Upper lobe of left lung (tissue), 6 donors: ENCODE measurements at regions not wholly inside any gene's neighbourhood (a gene's known extent, or its start where the extent isn't known, plus 50 kb on each side); places are given as distances from the start of the nearest gene placed in this dataset.

Experiments
- ATAC-seq, 2 donors: fragments of 200-7000 bp; cut with Tn5 transposase; one replicate each; pipeline ENCODE4 v1.9.1; 2022; ENCODE audit warnings: mild to moderate bottlenecking in 2 of 2, moderate library complexity in 2 of 2; ENCODE audit not compliant: low FRiP score in 2 of 2
- DNase-seq, 2 donors: peaks; one replicate each; pipeline ENCODE4 v3.0.0-alpha.2; 2019 to 2020
- H3K27ac ChIP-seq, 4 donors: fragments of 200-600 bp; sonication (generic); one replicate each; pipeline ENCODE4 v1.5.1; 2016 to 2019
- H3K27me3 ChIP-seq, 4 donors: fragments of 200-600 bp; sonication (generic); one replicate each; pipeline ENCODE4 v1.5.1; 2017 to 2019
- H3K36me3 ChIP-seq, 4 donors: fragments of 200-600 bp; sonication (generic); one replicate each; pipeline ENCODE4 v1.5.1; 2016 to 2019
- H3K4me1 ChIP-seq, 4 donors: fragments of 200-600 bp; sonication (generic); one replicate each; pipeline ENCODE4 v1.5.1; 2018 to 2019
- H3K4me3 ChIP-seq, 4 donors: fragments of 200-600 bp; sonication (generic); one replicate each; pipeline ENCODE4 v1.5.1; 2017 to 2019; ENCODE audit warnings: mild to moderate bottlenecking in 2 of 4, moderate library complexity in 1 of 4
- H3K9me3 ChIP-seq, 4 donors: fragments of 200-600 bp; sonication (generic); one replicate each; pipeline ENCODE4 v1.5.1; 2018 to 2019
- EP300 ChIP-seq, 4 donors: sonication (generic); formaldehyde crosslinking; IDR thresholded peaks; one replicate each; pipeline ENCODE4 v1.5.1; 2017; ENCODE audit warnings: antibody characterized with exemption in 4 of 4, control low read depth in 2 of 4
- POLR2A ChIP-seq, 4 donors: fragments of 450-650 bp; IDR thresholded peaks; one replicate each; pipeline ENCODE4 v1.5.1; 2016 to 2017; ENCODE audit warnings: antibody characterized with exemption in 4 of 4, mild to moderate bottlenecking in 2 of 4
- POLR2AphosphoS5 ChIP-seq, 2 donors: sonication (generic); formaldehyde crosslinking; IDR thresholded peaks; one replicate each; pipeline ENCODE4 v1.5.1; 2017; ENCODE audit warnings: antibody characterized with exemption in 2 of 2
- WGBS, 2 donors: methylation state at CpG; one replicate each; pipeline ENCODE4 v1.1.5; 2017 to 2018; 5-methylcytosine and 5-hydroxymethylcytosine counted together
- TF ChIP-seq, protein P1 (sequence below), 6 experiments: fragments of 450-650 bp in 4 of 6; fragments of 200-600 bp in 2 of 6; sonication (generic) in 2 of 6; IDR thresholded peaks; one replicate each; pipeline ENCODE4 v1.5.1; 2016 to 2019; ENCODE audit warnings: antibody characterized with exemption in 6 of 6
- donor health status: DM: no; HTN: no; CAD: no; lungs with moderate emphysema.
- donor health status: DM: no; HTN: yes; CAD: no; lungs with severe emphysema.

DNA sequence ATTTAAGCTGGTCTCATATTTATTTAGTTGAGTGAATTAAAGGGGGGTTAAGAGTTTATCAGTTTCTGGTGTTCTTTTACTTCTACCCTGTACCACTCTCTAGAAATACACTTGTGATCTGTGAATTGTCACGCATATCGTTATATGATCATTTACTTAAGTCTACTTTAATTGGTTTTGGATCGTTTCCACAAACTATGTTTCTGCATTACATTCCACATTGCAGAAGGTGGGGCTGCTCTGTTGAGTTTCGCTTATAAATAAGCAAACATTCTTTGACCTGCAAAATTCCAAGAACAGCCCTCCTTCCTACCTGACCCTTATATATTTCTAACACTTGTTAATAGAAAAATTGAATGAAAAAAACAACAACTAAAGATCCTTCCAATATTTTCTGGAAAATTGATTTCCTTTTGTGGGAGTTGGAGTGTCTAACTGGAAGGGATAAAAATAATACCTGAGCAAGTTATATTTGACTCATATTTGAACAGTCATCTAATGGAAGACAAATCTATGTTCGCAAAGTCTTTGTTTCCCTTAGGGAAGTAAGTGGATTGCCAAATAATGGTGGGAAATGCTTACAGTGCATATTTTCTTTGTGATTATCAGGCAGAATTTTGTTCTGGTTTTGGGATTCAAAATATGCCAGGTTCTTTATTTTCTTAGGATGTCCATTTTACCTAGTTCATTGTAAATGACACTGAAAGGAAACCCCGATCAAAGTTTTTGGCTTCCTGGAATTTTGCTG lies 152.7 kb downstream of the RELL1 start:
- Histone ChIP-seq H3K4me3 (no peak overlapping the region), H3K36me3 (no peaks in the 10 kb centered on the region), H3K4me1 (no peaks in the 10 kb centered on the region), H3K27ac (no peak overlapping the region), H3K9me3 (no peaks in the 10 kb centered on the region), H3K27me3 (no peaks in the 10 kb centered on the region)
- 51 to 61% methylated on average over 6 of the region's 6 CpGs for WGBS, 2 donors
- TF ChIP-seq EP300 (IDR thresholded peaks at IDR 0.05) (no peak), POLR2AphosphoS5 (IDR thresholded peaks at IDR 0.05) (no peak), POLR2A (IDR thresholded peaks at IDR 0.05) (no peak)
- TF ChIP-seq, protein P1, sequence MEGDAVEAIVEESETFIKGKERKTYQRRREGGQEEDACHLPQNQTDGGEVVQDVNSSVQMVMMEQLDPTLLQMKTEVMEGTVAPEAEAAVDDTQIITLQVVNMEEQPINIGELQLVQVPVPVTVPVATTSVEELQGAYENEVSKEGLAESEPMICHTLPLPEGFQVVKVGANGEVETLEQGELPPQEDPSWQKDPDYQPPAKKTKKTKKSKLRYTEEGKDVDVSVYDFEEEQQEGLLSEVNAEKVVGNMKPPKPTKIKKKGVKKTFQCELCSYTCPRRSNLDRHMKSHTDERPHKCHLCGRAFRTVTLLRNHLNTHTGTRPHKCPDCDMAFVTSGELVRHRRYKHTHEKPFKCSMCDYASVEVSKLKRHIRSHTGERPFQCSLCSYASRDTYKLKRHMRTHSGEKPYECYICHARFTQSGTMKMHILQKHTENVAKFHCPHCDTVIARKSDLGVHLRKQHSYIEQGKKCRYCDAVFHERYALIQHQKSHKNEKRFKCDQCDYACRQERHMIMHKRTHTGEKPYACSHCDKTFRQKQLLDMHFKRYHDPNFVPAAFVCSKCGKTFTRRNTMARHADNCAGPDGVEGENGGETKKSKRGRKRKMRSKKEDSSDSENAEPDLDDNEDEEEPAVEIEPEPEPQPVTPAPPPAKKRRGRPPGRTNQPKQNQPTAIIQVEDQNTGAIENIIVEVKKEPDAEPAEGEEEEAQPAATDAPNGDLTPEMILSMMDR (IDR thresholded peaks at IDR 0.05): no peak
- DNase-seq (no peak), ATAC-seq (no peak)

- Histone ChIP-seq H3K27ac (no peak overlapping the region), H3K4me3 (no peak overlapping the region), H3K36me3 (no peaks in the 10 kb centered on the region), H3K9me3 (no peaks in the 10 kb centered on the region), H3K4me1 (peaks cover 0 to 6% (median 0%) of the 10 kb centered on the region in 4 donors), H3K27me3 (no peaks in the 10 kb centered on the region)
- DNase-seq (no peak), ATAC-seq (no peak)
- TF ChIP-seq EP300 (IDR thresholded peaks at IDR 0.05): no peak
- WGBS, 2 donors: 83 to 89% methylated on average over 2 of the region's 2 CpGs
Observed at GRCh38 chr4:37531151-37531550, 155.0 kb downstream of the RELL1 start.

GRCh38 chr4:37530451-37530850 lies 155.7 kb downstream of the RELL1 start:
- TF ChIP-seq, protein P1 (IDR thresholded peaks at IDR 0.05): no peak
- TF ChIP-seq POLR2A (IDR thresholded peaks at IDR 0.05): no peak
- TF ChIP-seq POLR2AphosphoS5 (IDR thresholded peaks at IDR 0.05): no peak
- TF ChIP-seq EP300 (IDR thresholded peaks at IDR 0.05): no peak
- no peak for DNase-seq
- no peak for ATAC-seq
- Histone ChIP-seq H3K27me3 (no peaks in the 10 kb centered on the region), H3K4me3 (no peak overlapping the region), H3K9me3 (no peaks in the 10 kb centered on the region), H3K36me3 (no peaks in the 10 kb centered on the region), H3K27ac (no peak overlapping the region), H3K4me1 (peaks cover 0 to 6% (median 0%) of the 10 kb centered on the region in 4 donors)
- 93% methylated on average over 9 of the region's 9 CpGs for WGBS, 2 donors

GRCh38 chr4:37528166-37528885 lies 157.8 kb downstream of the RELL1 start:
- H3K27me3 ChIP-seq: no peaks in the 10 kb centered on the region
- no peaks in the 10 kb centered on the region for H3K9me3 ChIP-seq
- H3K36me3 ChIP-seq: no peaks in the 10 kb centered on the region
- H3K27ac ChIP-seq: no peak overlapping the region
- DNase-seq (peak in 1 of 2 donors; percentile 65), ATAC-seq (peak; percentile 51 to 74)
- no peak for TF ChIP-seq POLR2AphosphoS5 (IDR thresholded peaks at IDR 0.05)
- no peak for TF ChIP-seq EP300 (IDR thresholded peaks at IDR 0.05)
- TF ChIP-seq, protein P1 (IDR thresholded peaks at IDR 0.05): no peak
- no peak for TF ChIP-seq POLR2A (IDR thresholded peaks at IDR 0.05)
- H3K4me3 ChIP-seq: no peak overlapping the region
- WGBS, 2 donors: 50 to 62% methylated on average over 6 of the region's 6 CpGs
- H3K4me1 ChIP-seq: peaks cover 0 to 6% (median 0%) of the 10 kb centered on the region in 4 donors

DNA sequence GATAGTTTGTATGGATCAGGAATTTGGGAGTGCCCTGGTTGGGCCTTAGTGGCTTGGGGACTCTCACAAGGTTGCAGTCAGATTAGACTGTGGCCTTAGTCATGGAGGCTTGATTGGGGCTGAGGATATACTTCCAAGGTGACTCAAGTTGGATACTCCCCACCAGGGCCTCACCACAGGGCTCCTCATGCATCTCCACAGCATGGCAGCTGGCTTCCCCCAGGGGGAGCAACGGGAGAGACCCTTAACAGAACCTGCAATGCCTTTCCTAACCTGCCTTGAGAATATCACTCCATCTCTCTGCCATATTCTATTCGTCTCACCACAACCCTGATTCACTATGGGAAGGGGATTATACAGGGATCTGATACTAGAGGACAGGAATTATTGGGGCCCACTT lies 161.9 kb downstream of the RELL1 start:
- DNase-seq (no peak), ATAC-seq (no peak)
- no peak overlapping the region for H3K27ac ChIP-seq
- no peak overlapping the region for H3K4me3 ChIP-seq
- WGBS, 2 donors: 69 to 88% methylated on average over 2 of the region's 2 CpGs
- peaks cover 0 to 4% (median 0%) of the 10 kb centered on the region in 4 donors for H3K9me3 ChIP-seq
- no peaks in the 10 kb centered on the region for H3K27me3 ChIP-seq
- no peaks in the 10 kb centered on the region for H3K36me3 ChIP-seq
- H3K4me1 ChIP-seq: peaks cover 0 to 6% (median 0%) of the 10 kb centered on the region in 4 donors
- TF ChIP-seq POLR2A (IDR thresholded peaks at IDR 0.05): no peak
- no peak for TF ChIP-seq POLR2AphosphoS5 (IDR thresholded peaks at IDR 0.05)
- TF ChIP-seq, protein P1 (IDR thresholded peaks at IDR 0.05): no peak
- no peak for TF ChIP-seq EP300 (IDR thresholded peaks at IDR 0.05)
